ENCODE measurements at regions not wholly inside any gene's neighbourhood (a gene's known extent, or its start where the extent isn't known, plus 50 kb on each side); places are given as distances from the start of the nearest gene placed in this dataset.

GRCh38 chr1:240014051-240014450 is 77.6 kb upstream of the FMN2 start:
- TF ChIP-seq, protein P1, sequence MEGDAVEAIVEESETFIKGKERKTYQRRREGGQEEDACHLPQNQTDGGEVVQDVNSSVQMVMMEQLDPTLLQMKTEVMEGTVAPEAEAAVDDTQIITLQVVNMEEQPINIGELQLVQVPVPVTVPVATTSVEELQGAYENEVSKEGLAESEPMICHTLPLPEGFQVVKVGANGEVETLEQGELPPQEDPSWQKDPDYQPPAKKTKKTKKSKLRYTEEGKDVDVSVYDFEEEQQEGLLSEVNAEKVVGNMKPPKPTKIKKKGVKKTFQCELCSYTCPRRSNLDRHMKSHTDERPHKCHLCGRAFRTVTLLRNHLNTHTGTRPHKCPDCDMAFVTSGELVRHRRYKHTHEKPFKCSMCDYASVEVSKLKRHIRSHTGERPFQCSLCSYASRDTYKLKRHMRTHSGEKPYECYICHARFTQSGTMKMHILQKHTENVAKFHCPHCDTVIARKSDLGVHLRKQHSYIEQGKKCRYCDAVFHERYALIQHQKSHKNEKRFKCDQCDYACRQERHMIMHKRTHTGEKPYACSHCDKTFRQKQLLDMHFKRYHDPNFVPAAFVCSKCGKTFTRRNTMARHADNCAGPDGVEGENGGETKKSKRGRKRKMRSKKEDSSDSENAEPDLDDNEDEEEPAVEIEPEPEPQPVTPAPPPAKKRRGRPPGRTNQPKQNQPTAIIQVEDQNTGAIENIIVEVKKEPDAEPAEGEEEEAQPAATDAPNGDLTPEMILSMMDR (IDR thresholded peaks at IDR 0.05): no peak
- no peak for TF ChIP-seq POLR2A (IDR thresholded peaks at IDR 0.05)

Measured in right lobe of liver (tissue), 4 donors.